GM18511 (cell line): ENCODE measurements at regions not wholly inside any gene's neighbourhood (a gene's known extent, or its start where the extent isn't known, plus 50 kb on each side); places are given as distances from the start of the nearest gene placed in this dataset.
"Not testable (repeated sequence)": the region's sequence is repeated elsewhere in the genome, so short reads cannot be mapped to it uniquely, and the experiment has no call there.

Experiments used
- ATAC-seq: cut with Tn5 transposase; IDR thresholded peaks from one replicate; pipeline ENCODE4 v1.9.1; 2021; ENCODE audit warnings: mild to moderate bottlenecking, moderate library complexity; ENCODE audit not compliant: unreplicated experiment

DNA sequence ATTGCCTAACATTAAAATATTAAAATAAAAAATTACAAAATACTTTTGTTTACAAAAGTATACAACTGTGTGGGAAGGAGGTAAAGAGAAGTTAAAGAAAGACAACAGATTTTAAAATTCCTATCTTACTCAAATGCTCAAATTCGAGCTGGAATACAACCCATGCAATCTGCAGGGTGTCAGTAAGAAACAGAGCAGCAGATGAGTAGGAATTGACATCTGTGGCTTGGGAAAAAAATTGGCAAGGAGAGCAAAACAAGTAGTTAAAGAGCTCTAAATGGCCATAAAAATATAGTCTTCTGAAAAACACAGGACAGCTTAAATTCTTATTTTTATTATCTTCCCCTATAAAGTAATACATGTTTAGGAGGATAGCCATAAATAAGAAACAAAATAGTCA, 1609.0 kb upstream of the AGA start:
- no peak for ATAC-seq

DNA sequence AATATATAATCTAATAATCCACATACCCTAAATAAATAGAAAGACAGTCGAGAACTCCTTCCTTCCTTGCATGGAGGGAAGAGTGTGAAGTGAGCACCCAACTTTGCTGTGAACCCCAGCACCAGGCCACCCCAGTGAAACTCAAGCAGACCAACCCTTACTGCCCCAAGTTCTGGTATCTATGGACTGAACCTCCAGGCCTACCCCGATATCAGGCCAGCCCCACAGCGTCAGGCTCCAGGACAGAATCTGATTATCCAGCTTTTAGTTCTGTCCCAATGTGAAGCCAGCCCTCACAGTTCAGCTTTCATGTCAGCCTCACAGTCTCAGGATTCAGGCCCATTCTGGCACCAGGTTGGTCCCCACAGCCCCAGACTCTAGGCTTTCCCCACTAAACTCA, 1617.2 kb upstream of the AGA start:
- ATAC-seq, result no peak

DNA sequence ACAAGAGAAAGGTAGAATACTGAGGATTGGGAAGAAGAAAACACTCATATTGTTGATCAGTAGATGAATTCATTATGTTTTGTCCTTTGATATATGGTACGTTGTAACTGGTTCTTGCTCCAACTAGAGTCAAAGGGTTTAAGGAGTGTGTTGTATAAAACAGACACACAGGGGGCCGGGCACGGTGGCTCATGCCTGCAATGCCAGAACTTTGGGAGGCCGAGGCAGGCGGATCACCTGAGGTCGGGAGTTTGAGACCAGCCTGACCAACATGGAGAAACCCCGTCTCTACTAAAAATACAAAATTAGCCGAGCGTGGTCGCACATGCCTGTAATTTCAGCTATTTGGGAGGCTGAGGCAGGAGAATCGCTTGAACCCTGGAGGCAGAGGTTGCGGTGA, 1624.0 kb upstream of the AGA start:
- ATAC-seq, result not testable (repeated sequence)

DNA sequence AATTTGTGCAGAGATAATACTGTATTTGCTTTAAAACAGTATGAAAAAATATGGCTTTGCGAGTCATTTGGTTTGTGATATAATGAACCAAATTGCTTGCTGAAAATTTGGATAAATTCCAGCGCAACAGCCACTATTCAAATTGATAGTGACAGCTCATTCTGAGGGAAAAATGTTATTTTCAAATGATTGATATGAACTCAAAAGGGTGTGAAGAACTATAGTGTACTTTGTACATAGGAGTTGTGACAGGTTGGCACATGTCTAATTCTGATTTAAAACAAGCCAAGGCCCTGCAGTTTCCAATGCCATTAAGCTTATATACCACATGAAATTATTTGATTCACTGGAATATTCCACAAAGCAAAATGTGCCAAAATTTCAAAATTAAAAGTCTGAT, 1628.9 kb upstream of the AGA start:
- ATAC-seq, result no peak

DNA sequence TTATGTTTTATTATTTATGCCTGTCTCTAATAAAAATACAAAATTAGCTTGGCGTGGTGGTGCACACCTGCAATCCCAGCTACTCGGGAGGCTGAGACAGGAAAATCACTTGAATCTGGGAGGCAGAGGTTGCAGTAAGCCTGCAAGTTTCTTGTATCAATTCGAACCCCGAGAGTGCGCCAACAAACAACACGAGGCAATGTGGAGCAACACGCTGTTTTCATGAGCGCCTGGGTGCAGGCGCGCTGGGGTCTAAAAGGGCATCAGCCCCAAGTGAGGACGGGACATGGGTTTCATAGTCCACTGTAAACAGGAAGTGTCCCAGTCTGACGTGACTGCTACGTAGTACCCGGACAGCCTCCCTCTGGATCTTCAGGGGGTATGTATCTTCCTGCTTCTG, 1634.6 kb upstream of the AGA start:
- no peak for ATAC-seq

DNA sequence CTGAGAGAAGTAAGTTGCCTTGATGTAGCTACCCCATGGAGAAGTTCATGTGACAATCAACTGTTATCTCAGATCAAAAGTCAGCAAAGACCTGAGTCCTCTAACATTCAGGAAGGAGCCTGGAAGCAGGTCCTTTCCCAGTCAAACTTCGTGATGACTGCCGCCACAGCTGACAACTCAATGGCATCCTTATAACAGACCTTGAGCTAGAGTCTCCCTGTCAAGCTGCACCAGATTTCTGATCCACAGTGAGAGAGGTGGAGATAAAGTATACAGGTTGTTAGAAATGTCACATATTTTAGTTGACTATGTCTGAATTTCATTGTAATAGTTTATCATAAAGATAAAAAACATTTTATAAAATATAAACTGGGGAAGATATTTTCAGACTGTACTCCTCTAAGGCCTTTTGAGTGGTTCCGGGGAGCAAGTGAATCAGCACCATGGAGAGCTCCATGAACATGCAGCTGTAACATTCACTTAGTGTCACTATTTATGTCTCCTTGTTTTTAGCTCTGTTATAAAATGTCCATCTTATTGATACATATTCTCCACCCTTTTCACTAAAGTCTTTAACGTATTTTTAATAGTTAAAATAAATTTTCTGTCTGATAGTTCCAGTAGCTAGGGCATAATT, 1653.5 kb upstream of the AGA start:
- ATAC-seq, result no peak

DNA sequence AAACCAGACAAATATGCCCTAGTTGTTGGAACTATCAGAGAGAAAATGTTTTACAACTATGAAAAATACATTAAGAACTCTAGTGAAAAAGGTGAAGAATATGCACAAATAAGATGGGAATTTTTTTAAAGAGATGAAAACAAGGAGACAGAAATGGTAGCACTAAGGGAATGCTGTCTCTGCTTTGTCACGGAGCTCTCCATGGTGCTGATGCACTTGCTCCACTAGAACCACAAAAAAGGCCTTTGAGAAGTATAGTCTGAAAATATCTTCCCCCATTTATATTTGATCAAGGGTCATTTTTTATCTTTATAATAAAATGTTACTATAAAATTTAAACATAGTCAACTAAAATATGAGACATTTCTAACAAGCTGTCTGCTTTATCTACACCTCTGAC, 1655.5 kb upstream of the AGA start:
- no peak for ATAC-seq

DNA sequence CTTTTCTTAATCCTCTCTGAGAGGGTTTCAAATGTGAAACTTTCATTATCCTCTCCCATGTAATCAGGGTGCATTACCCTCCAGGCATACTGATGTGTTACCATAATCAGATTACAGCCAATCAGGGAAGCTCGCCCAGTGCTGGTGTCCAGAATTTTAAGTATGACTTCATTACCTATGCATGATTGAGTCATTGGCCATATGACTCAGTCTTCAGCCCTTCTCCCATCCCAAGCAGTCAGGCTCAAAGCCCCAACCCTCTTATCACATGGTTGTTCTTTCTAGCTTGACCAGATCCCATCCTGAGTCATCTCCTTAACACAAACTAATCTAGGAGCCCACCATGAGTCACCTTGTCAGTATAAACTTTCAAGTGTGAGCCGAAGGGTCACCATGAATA, 1668.1 kb upstream of the AGA start:
- ATAC-seq, result no peak

DNA sequence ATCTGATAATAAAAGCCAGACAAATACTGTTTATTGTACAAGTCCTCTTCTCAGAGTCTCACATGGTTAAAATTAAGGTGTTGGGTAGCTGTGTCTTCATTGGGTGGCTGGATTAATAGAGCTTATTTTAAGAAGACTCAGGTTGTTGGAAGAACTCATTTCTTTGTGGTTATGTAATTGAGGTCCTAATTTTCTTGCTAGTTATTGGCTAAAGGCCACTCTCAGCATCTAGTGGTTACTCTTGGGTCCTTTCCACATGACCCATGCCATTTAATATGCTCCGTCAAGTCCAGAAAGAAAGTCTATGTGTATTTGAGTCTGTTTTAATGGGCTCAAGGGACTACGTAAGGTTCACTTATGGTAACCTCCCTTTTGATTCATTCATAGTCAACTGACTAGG, 1668.6 kb upstream of the AGA start:
- ATAC-seq, result no peak

DNA sequence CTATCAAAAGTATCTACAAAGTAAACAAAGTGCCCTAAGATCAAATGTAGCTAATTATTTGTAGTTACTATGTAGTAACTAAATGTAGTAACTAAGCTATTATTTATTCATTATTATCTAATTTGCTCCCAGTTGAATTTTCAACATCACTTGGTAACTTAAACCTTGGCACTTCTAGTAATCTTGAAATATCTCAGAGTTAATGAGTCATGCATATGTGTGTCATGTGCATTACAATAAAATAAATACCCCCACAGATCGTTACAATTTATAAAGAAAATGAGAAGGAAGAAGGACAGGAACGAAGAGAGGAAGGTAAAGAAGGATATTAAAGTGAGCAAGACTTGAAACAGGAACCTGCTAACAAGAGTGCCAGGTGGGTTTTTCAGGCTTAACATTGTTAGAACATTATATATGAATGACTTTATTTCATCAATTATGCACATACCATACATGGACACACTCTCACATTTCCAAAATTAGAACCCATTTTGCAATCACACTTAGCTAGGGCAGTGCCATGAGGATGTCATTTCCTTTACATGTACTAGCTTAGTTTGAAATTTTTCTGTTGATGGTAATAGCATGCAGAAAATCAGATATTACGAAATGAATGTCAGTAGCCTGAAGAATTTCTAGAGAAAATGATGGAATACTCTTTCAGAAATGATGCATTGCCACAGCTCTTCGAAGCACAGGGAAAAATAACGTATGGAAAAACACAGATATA, 1670.4 kb upstream of the AGA start:
- ATAC-seq, result no peak

DNA sequence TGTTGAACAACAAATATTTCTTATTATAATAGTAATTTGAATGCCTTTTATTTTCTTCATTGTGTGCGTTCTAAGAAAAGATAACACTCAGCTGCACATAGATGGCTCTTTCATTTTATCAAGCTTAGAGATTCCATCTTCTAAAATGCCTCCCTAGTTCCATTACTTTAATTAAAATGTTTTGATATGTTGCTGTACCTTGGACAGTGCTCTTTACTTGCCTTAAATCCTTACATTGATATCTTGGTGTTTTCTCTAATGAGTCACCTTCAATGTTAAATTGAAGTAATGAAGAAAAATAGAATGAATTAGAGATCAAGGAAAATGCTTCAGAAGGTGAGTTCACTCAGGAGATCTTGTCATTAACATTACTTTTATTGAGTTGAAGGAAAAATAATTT, 1672.4 kb upstream of the AGA start:
- no peak for ATAC-seq

DNA sequence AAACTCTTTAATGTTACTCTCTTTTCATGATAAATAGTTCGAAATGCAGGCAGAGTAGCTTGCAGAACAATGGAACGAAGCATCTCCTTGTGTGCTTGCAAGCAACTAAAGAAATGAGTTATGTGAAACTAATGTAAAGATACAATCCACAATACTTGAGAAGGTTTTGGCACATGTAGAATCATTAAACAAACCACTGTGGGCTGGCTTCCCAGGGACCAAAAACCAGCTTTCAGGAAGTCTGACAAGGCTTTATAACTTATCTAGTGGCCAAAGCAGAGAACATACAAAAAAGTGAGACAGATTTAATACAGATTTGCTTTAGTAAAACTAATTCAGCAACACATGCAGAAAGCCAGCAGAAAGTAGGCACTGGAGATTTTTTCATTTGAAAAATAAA, 1673.8 kb upstream of the AGA start:
- ATAC-seq, result no peak

DNA sequence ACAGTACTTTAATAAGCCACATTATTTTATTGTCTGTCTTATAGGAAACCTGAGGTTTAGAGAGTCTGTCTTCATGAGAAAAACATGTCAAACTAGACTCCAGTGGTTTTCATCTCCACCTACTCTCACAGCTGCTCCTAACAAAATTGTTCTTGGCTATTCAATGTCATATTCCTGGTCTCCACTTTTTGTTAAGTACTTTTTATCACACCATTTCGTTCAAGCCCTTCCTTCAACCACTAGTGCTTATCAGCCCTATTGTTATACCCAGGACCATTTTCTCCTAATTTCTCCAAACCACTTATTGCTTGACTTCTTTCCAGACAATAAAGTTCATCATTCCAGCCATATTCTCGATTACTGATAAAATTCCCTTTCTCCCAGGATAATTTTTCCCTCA, 1674.3 kb upstream of the AGA start:
- ATAC-seq, result no peak

DNA sequence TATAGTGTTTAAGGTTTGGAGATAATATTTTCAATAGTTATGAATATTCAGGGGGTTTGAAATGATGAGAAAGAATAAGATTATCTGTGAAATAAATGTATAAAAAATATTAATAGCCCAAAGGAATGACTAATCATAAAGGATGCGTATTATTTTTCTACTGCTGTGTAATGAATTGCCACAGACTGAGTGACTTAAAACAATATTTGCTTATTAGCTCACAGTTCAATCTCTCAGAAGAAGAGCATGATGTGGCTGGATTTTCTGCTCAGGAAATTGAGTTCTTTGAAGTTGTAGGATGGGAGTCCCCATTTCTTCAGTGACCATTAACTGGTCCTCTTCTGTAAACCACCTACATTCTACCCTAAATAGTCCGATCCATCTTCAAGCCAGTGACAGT, 1680.8 kb upstream of the AGA start:
- no peak for ATAC-seq

DNA sequence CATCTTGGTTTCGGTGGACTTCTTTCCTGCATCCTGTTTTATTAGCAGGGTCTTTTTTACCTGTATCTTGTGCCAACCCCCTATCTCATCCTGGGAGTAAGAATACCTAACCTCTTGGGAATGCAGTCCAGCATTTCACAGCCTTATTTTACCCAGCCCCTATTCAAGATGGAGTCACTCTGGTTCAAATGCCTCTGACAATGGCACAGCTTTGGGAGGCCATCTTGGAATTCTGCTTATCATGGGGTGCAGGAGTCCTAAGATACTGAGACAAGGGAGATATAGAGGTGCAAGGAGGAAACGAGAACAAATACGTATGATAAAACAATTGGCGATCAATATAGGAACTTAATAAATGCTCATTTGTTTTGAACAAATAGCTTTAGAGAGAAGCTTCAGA, 1682.2 kb upstream of the AGA start:
- no peak for ATAC-seq

DNA sequence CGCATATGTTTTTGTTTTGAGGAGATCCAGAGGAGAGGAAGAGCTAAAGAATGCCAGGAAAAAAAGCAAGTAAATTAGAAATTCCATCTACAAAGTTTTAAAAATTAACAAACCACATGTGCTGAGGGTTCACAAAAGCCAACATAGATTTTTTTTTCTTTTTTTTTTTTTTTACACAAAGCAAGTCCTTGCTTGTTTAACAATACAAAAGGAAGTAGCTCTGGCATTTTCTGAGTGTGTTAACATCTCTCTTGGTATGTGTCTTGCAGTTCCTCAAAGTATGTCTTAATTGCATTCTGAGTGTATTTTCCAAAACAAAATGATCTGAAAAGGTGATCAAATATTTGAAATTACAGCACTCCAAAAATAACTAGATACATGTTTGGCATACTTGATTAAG, 1682.7 kb upstream of the AGA start:
- no peak for ATAC-seq

DNA sequence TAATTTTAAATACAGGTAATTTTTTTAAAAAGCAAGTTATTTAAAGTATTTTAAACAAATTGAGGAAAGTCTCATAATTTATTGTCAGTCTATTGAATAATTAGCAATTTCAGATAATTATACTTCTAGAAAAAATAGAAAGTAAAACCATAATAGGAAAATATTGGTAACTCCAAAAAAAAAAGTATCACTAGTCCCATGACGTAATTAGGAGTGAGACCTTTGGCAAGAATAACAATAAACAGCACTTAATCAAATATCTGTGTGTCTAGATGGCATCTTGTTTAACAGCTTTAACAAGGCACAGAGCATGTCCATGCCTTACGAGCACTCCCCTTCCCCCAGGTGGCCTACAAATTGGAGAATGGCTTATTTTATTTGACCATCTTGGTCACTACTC, 1683.6 kb upstream of the AGA start:
- ATAC-seq, result no peak

DNA sequence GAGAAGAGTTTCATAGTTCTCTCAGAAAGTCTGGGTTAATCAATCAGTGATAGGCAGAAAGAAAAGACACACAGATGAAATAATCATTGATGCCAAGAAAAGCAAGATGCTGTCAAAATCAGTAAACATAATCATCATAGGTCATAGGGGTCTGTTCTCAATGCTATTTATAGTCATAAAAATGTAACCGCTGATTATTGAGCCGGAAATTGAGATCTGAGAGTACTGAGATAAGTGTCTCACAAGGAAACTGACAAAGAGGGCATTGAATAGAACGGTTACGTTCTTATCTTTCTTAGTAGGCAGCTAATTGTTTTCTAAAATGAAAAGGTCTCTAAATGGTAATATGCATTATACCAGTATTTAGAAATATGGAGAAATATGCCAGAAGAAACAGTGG, 1686.1 kb upstream of the AGA start:
- ATAC-seq, result no peak

DNA sequence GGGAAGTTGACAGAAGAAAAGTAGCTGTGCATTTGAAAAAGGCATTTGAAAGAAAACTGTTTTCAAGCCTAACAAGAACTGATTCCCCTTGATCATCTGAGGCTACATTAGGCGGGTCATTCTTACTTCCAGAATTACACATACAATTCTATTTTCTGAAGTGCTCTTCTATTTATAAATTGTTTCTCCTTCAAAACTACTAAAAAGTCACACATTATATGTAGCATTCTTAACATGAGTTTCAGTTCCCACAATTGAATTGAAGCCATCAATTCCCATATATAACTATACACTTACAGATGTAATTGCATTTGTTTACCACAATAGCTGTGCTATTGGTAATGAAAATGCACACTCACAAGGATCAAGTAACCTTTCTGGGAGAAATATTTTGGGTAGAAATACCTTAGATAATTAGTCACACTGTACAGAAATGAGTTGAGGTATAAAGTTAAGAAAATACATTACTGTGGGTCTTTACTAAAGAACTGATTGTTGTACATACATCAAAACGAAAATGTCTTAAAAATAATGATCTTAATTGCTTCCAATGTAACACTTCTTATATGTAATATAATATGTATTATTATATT, 1688.0 kb upstream of the AGA start:
- no peak for ATAC-seq

DNA sequence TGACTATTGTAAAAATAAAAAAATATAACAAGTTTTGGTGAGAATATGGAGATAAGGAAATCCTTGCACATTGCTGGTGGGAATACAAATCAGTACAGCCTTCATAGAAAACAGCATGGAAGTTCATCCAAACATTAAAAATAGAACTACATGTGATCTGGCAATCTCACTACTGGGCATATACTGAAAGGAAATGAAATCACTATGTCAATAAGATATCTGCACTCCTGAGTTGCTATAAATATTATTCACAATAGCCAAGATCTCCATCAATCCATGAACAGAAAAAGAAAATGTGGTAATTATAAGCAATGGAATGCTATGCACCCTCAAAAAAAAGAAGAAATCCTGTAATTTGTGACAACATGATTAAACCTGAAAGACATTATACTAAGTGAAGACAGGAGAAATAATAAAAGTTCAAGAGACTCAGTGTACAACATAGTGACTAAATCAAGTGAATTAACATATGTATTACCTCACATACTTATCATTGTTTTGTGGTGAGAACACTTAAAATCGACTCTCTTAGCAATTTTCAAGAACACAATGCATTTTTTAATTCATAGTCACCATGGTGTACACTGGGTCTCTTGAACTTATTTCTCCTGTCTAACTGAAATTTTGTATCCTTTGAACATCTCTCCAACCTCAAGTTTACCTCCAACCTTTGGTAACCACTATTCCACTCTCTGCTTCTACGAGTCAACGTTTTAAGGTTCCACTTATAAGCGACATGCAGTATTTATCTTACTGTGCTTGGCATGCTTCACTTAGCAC, 1703.7 kb upstream of the AGA start:
- no peak for ATAC-seq

DNA sequence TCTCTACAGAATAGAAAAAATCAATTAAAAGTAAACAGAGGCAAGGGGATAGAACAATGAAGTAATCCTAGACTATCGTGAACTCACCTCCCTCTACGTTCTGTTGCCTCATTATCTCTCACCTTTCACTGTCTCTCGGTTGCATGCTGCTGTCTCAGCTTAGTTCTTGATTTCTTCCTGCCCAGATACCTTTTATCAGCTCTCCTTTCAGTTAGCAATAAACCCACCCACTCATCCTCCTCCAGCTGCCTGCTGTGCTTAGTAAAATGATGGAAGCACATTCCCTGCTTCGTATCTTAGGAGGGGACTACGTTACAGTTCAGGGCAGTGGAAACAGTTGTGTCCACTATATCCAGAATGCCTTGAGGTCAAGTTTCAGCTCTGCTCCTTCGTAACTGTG, 1709.5 kb upstream of the AGA start:
- ATAC-seq, result no peak

DNA sequence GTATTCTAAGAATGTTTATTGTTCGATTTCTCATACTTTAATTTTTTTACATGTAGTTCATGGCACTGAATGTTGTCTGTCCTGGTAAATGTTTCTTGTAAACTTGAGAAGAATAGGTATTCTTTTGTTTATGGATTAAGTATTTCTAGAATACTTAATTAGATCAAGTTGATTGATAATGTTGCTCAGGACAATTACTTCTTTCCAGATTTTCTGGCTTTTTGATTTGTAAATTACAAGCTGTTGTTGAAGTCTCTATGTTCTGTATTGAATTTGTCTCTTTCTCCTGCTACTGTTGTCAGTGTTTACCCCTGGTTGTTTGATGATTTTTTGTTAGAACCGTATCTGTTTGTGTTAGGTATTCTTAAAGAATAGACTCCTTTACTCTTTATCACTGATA, 1720.9 kb upstream of the AGA start:
- no peak for ATAC-seq
